Esophagus squamous epithelium (tissue), 4 donors: ENCODE measurements at regions not wholly inside any gene's neighbourhood (a gene's known extent, or its start where the extent isn't known, plus 50 kb on each side); places are given as distances from the start of the nearest gene placed in this dataset.

Source experiments
- POLR2A ChIP-seq, 4 donors: fragments of 450-650 bp; IDR thresholded peaks; one replicate each; pipeline ENCODE4 v1.6.1; 2017; ENCODE audit warnings: antibody characterized with exemption in 4 of 4, mild to moderate bottlenecking in 4 of 4, moderate library complexity in 3 of 4
- TF ChIP-seq, protein P1 (sequence below), 6 experiments: fragments of 450-650 bp in 4 of 6; fragments of 200-600 bp in 2 of 6; sonication (generic) in 2 of 6; IDR thresholded peaks; one replicate each; pipeline ENCODE4 v1.5.1; 2016 to 2019; ENCODE audit warnings: antibody characterized with exemption in 6 of 6, mild to moderate bottlenecking in 4 of 6, moderate library complexity in 4 of 6

DNA sequence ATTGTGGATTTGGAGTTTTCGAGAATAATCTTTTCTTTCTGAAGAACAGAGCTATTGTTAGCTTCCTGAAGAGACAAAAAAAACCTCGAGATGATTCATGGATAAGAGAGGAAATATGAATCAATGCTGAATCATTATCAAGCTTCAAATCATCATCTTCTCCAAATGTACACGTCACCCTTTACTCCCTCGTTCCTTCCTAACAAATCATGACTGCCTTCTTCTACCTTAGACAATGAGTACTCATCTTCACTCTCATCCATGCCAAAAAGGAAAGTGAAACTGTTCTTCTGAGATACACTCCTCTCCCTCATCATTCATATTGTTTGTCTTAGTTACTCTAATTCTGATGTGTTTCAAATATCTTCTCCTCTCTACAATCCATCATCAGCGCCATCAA lies 1115.8 kb upstream of the ATXN7L3B start:
- TF ChIP-seq, protein P1, sequence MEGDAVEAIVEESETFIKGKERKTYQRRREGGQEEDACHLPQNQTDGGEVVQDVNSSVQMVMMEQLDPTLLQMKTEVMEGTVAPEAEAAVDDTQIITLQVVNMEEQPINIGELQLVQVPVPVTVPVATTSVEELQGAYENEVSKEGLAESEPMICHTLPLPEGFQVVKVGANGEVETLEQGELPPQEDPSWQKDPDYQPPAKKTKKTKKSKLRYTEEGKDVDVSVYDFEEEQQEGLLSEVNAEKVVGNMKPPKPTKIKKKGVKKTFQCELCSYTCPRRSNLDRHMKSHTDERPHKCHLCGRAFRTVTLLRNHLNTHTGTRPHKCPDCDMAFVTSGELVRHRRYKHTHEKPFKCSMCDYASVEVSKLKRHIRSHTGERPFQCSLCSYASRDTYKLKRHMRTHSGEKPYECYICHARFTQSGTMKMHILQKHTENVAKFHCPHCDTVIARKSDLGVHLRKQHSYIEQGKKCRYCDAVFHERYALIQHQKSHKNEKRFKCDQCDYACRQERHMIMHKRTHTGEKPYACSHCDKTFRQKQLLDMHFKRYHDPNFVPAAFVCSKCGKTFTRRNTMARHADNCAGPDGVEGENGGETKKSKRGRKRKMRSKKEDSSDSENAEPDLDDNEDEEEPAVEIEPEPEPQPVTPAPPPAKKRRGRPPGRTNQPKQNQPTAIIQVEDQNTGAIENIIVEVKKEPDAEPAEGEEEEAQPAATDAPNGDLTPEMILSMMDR (IDR thresholded peaks at IDR 0.05) = no peak
- no peak for TF ChIP-seq POLR2A (IDR thresholded peaks at IDR 0.05)
